ENCODE measurements at regions not wholly inside any gene's neighbourhood (a gene's known extent, or its start where the extent isn't known, plus 50 kb on each side); places are given as distances from the start of the nearest gene placed in this dataset.
A peak's percentile ranks its signal among the peaks of the same experiment; 100 is the strongest.
"Not testable (repeated sequence)": the region's sequence is repeated elsewhere in the genome, so short reads cannot be mapped to it uniquely, and the experiment has no call there.

DNA sequence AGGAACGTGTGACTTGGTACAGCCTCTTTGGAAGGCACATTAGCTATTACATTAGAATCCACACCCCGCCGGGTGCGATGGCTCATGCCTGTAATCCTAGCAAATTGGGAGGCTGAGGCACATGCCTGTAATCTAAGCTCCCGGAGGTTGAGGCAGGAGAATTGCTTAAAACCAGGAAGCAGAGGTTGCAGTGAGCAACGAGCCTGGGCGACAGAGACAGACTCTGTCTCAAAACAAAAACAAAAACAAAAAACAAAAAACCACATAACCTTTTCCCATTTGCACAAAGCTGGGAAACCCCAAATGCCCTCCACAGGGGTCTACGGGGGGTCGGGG, 82.7 kb upstream of the METTL9 start:
- not testable (repeated sequence) for DNase-seq (ENCODE audit: low read depth in 2 of 2)

DNA sequence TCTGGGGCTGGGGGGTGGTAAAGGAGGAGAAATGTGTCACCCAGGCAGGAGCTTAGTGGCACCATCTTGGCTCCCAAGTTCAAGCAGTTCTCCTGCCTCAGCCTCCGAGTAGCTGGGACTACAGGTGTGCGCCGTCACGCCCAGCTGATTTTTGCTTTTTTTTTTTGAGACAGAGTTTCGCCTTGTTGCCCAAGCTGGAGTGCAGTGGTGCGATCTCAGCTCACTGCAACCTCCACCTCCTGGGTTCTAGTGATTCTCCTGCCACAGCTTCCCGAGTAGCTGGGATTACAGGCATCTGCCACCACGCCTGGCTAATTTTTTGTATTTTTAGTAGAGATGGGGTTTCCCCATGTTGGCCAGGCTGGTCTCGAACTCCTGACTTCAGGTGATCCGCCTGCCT, 82.1 kb upstream of the METTL9 start:
- not testable (repeated sequence) for DNase-seq (ENCODE audit: low read depth in 2 of 2)

DNA sequence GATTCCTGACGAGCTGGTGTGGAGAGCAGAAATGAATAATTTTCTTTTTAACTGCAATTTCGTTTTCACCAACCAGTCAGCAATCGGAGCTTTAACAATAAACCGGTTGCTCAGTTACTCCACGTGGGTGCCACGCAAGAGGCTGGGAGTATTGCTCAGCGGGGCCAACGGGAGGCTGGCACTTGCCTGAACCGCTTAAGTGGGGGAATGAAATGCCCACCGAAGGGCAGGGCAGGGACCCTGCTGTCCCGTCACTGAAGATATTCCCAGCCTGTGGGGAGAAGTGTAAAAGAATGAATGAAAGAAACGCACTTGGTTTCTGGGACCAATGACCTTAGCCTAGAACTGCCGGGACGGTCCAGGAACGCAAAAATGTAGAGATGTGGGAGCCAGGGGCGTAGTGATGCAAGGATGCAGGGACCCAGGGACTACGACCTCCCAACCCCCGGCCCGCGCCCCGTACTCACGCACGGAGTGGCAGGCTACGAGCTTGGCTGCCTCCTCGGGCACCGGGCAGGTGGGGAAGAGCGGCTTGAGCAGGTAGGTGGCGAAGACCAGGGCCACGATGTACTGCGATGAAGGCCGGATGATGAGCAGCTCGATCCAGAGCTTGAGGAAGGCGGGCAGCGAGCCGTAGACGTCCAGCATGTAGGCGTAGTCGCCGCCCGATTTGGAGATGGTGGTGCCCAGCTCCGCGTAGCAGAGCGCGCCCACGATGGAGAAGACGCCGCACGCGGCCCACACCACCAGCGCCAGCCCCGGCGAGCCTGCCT, 79.8 kb upstream of the METTL9 start:
- DNase-seq (ENCODE audit: low read depth in 2 of 2) = not testable (repeated sequence)

DNA sequence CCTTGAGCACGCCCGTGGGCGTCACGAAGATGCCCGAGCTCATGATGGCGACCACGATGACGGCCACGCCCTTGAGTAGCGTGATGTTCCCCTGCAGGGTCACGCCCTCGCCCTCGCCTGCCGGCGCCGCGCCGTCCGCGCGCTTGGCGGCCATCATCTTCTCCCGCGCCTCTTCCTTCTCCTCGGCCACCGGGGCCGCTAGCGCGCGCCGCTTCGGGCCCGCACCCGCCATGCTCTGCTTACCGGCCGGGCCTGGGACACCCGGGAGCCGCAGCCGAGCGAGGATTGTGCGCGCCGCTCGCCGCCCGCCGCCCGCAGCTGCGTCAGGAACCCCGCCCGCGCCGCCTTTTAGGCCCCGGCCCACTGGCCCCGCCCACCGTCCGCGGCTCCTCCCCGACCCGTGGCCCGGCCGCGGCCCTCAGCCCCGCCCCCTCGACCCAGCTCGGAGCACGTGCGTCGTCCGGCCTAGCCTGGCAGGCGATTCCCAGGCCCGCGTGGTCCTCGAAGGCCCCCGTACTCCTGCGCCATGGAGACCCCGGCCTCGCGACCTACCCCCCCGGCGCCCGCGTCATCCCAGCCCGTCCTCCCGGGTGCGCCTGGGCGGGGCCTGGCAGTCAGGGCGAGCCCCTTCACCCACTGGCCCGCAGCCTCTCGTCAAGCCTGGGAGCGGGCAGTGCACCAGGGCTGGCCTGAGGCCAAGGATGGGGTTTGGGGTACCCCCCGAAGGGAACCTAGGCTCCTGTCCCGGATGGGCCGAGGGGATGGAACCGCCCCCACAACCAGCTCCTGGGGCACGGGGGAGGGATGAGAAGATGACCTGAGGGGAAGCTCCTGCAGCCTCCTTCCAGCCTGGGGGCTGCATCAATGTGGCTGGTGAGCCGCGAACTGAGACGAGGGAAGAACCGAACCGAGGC, 79.0 kb upstream of the METTL9 start:
- peak; percentile 94 to 99 for DNase-seq (ENCODE audit: low read depth in 2 of 2)

DNA sequence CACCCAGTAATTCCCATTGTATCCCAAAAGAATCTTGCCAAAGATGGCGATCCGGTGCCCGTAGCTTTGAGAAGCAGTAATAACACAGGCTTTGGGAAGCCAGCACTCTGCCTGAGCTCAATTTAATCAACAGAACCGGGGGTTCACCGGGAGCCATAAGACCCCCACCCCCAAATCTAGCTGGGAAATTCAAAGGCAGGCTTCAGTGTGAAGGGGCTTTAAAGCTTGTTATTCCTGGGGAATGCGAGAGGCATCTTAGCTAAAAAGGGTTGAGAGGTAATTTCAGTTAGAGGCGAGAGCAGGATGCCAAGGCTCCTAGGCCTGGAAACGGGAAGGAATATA, 78.4 kb upstream of the METTL9 start:
- not testable (repeated sequence) for DNase-seq (ENCODE audit: low read depth in 2 of 2)

DNA sequence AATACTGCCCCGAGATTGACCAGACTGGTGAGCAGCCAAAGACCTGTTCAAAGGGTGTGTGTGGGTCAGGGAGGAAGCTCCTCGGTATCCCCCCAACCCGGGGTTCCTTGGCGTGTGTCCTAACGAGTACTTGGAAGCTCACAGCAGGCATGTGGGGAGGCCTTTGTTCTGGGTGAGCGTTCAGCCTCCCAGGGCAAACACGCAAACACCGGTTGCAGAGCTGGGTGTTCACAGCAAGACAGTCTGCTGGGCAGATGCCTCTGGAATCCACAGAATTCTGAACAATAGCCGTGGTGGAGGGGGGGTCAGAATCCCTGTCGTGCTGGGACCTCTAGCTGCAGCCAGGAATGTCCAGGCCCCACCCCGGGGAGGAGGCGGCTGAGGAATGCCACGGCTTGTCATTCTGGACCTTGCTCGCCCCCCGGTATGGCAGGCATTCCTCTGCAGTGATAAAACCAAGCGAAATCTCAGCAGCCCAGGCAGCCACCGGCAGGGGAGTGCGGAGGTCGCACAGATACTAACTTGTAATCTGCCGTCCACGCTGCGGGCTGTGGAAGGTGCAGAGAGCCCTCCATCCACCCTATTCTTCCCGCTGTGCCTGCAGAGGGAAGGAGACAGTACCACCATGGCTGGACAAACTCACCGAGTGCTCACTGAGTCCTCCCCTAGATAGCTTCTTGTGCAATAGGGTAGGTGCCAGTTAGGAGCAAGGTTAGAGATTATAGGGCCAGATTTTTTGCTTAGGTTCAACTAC, 77.8 kb upstream of the METTL9 start:
- not testable (repeated sequence) for DNase-seq (ENCODE audit: low read depth in 2 of 2)

DNA sequence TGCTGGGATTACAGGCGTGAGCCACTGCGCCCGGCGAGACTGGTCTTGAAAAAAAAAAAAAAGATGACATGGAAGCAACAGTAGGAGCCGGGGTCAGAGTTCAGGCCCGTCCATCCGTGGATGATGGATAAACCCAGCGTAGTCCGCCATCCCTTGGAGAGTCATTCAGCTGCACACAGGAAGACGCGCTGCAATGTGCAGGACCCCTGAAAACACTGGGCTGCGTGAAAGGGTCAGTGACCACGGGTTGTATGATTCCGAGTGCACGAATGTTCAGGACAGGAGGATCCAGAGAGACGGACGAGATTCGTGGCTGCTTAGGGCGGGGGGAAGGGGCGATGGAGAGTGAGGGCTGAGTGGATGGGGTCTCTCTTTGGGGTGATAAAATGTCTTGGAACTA, 76.5 kb upstream of the METTL9 start:
- DNase-seq (ENCODE audit: low read depth in 2 of 2) = not testable (repeated sequence)

DNA sequence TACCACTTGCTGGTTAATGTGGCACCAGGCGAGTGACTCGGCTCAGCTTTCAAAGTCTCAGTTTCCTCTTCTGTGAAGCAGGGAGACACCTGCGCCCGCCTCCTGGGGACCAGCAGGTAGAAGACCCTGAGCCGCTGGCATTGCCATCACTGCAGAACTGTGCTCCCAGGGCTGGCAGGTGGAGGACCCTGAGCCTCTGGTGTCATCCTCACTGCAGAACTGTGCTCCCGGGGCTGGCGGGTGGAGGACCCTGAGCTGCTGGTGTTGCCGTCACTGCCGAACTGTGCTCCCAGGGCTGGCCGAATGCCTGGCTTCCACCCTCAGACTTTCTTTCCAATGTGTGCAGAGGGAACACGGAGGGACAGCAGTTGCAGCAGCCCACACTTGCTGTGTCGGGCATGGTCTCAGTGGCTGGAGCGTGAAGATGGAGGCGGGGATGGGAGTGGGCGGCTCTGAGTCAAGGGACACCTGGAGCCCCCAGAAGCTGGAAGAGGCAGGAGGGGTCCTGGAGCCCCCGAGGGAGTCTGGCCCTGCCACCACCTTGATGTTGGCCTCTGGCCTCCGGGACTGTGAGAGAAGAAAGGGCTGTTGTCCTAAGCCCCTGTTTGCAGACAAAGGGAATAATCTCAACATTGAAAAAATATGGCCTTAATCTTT, 75.8 kb upstream of the METTL9 start:
- no peak for DNase-seq (ENCODE audit: low read depth in 2 of 2)

DNA sequence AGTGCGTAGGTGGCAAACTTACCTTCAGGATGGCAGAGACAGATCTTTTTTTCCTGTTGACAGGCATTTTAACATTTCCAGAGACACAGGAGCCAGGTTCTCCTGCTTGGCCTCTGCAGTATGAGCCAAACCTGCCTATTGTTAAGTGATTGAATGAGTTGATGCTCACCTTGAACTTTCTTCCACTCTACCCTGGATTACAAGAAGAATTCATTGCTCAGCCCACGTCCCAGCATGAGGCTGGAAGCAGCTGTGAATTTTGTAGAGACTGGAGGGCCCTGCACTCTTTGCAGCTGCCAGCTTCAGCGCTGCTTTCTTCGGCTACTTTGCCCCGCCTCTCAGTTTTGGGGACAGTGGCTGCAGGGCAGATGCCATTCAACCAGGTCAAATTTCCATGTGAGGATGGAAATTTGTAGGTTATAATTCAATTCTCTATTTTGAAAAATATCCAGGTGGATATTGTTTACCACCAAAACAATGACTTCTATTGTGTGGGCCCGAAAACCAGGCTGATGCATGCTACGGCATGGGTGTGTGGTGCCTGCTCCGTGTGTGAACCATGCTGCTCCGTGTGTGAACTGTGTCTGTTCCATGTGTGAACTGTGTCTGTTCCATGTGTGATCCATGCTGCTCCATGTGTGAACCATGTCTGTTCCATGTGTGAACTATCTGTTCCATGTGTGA, 75.2 kb upstream of the METTL9 start:
- DNase-seq (ENCODE audit: low read depth in 2 of 2) = no peak

DNA sequence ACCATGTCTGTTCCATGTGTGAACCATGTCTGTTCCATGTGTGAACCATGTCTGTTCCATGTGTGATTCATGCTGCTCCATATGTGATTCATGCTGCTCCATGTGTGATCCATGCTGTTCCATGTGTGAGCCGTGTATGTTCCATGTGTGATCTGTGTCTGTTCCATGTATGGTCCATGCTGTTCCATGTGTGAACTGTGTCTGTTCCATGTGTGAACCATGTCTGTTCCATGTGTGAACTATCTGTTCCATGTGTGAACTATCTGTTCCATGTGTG, 74.7 kb upstream of the METTL9 start:
- not testable (repeated sequence) for DNase-seq (ENCODE audit: low read depth in 2 of 2)

DNA sequence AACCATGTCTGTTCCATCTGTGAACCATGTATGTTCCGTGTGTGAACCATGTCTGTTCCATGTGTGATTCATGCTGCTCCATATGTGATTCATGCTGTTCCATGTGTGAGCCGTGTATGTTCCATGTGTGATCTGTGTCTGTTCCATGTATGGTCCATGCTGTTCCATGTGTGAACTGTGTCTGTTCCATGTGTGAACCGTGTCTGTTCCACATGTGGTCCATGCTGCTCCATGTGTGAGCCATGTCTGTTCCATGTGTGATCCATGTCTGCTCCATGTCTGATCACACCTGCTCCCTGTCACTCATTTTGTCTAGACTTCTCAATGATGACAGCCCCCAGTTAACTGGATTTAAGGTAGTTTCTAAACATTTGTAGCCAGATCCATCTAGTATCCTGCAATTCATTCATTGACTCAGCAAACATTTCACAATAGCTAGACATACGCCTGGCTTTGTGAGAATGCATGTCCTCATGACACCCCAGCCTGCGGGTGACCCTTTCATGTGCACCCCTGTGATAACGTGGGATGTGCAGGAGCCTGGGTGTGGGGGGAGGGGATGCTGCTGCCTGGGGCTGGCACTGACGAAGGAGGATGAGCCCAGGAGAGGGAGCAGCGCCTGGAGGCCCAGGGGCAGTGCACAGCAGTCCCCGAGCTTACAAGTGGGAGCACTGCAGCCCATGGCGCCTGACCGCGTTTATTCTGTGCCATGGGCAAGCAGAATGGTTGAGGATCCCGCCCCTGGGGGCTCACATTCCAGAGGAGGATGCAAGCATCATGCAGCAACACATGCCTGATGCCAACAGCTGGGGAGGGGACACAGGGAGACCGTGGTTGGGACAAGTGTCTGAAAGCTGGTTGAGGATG, 74.1 kb upstream of the METTL9 start:
- not testable (repeated sequence) for DNase-seq (ENCODE audit: low read depth in 2 of 2)

DNA sequence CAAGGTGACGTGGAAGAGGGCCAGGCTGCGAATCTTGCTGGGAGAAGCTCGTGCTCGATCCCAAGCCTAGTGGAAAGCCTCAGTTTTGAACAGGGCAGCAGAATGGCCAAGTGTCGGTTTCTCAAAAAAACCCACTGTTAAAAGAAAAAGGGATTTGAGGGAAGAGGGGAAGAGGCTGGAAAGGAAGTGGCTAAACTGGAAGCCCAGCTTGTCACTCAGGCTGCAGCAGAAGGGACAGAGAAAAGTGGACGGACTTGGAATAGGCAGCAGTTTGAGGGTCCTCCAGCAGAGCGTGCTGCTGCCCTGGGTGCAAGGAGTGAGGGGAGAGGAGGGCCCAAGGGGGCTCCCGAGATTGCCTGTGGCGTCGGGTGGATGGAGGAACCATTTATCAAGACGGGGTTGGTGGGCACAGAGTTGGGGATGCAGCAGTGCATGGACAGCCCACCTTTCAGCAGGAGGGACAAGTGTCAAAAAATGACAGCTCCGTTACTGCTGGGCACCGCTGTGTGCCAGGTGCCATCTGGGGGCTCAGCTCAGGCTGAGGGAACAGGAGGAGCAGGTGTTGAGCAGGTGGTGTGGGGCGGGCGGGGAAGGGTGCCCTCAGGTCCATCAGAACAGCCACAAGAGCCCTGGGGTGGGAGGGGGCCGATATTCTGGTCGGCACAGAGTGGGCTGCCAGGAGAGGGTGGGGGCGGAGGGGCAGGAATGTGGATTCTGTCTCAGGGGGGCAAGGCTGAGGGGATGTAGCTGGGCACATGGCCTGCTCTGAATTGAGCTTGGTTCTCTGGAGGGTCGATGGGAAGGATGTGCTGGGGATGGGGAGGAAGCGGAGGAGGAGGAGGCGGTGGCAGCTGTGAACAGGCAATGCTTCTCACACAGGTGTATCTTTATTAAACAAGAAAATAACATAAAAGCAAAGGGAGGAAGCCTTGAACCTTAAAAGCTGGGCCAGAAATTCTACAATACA, 73.1 kb upstream of the METTL9 start:
- DNase-seq (ENCODE audit: low read depth in 2 of 2) = not testable (repeated sequence)

DNA sequence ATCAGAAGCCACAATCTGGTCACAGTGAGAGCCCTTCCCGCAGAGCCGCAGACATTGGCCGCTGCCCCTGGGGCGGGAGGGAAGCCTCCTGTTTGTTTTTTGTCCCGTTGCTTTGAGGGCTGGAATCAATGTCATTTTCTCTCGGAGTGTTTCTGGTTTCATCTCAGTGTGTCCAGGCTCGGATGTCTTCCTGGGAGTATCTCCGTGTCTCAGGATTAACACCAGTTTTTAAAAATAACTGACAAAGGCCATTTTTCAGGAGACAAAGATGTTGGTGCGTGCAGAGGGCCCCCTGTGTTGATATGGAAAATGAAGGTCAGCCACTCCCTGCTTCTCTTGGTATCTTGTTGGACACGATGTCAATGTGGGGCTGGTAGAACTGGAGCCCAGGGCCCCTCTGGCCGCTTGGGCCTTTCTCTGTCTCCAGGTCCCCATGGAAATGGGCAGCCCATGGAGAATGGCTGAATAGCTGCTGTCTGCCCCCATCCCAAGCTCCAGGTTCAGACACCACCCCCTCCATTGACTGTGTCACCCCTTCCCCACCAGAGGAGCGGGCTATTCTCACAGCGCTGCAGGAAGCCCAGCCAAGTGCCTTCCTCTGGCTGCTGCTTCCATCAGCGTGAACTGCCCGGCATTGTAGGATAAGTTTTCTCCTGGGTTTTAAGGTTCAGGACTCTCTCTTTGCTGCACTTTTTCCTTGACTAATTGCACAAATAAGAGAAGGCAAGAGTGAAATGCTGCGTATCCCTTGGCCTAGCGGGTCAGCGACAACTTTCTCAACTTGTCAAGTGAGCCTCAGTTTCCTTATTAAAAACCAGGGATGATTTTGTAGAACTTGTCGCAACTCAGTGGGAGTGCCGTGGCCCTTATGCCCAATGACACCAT, 72.2 kb upstream of the METTL9 start:
- DNase-seq (ENCODE audit: low read depth in 2 of 2) = no peak

DNA sequence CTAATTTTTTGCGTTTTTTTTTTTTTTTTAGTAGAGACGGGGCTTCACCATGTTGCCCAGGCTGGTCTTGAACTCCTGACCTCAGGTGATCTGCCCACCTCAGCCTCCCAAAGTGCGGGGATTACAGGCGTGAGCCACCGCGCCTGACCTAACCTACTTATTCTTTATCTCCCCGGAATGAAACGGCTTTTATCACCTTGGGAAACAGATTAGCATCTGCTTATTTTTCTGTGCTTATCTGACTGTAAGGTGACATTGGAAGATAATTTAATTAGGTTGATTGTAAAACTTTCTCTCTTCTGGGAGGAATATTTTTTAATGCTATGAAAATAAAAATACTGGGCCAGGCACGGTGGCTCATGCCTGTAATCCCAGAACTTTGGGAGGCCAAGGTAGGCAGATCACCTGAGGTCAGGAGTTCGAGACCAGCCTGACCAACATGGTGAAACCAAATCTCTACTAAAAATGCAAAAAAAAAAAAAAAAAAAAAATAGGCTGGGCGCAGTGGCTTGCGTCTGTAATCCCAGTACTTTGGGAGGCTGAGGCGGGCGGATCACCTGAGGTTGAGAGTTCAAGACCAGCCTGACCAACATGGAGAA, 70.2 kb upstream of the METTL9 start:
- not testable (repeated sequence) for DNase-seq (ENCODE audit: low read depth in 2 of 2)

DNA sequence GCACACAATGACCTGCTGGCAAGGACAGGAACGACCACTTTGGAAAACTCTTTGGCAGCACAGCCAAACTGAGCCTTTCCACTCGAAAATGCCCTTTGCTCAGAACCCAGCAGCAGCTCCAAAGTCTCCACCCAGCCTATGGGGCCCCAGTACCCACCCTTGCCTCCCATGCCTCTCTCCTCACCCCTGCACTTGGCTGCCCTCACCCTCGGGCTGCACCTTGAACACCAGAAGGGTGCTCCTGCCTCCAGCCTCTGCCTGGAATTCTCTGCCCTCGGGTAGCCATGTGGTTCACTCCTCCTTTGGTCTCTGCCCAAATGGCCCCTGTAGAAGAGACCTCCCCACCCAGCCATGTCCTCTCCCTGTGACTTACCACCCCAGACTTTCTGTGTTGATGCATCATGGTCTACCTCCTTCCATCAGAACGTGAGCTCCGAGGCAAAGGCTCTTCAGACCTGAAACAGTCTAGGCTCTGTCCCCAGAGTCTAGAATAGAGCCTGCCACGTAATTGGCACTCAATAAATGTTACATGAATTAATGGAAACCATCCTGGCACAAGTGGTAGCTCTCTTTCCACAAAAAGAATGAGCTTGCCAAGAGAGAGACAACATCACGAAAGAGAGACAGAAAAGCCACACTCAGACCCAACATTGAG, 68.5 kb upstream of the METTL9 start:
- not testable (repeated sequence) for DNase-seq (ENCODE audit: low read depth in 2 of 2)

DNA sequence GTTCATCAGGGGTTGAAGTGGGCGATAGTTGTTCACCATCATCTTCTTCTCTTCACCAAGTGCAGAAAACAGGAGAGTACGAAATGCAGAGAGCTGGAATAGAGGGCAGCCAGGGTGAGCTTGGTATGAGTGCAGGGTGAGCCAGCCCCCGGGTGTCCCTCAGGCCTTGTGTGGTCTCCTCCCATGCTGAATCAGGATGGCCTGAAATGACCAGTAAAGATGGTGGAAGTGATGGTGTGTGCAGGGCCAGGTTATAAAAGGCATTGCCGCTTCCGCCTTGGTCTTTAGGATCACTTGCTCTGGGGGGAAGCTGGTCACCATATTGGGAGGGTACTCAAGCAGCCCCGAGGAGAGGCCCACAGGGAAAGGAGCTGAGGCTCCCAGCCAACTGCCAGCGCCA, 66.4 kb upstream of the METTL9 start:
- not testable (repeated sequence) for DNase-seq (ENCODE audit: low read depth in 2 of 2)

DNA sequence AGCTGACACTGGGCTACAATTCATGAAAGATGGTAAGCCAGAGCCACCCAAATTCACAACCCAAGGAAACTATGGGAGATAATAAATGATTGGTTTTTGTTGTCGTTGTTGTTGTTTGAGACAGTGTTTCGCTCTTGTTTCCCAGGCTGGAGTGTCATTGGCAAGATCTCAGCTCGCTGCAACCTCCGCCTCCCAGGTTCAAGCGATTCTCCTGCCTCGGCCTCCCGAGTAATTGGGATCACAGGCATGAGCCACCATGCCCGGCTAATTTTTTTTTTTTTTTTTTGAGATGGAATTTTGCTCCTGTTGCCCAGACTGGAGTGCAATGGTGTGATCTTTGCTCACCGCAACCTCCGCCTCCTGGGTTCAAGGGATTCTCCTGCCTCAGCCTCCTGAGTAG, 65.9 kb upstream of the METTL9 start:
- DNase-seq (ENCODE audit: low read depth in 2 of 2) = not testable (repeated sequence)
